RWPE1 (cell line): ENCODE measurements at regions not wholly inside any gene's neighbourhood (a gene's known extent, or its start where the extent isn't known, plus 50 kb on each side); places are given as distances from the start of the nearest gene placed in this dataset.

Source experiments
- CTCF ChIA-PET: fragments of 350-600 bp; sonication (Branson Sonifier 250); formaldehyde crosslinking; extraction: SDS; loops from one replicate; lab custom pipeline; 2021; lab: Yijun Ruan, JAX
- POLR2A ChIA-PET: fragments of 400-600 bp; formaldehyde crosslinking; extraction: SDS; loops from one replicate; lab custom pipeline; 2020; ENCODE audit warnings: antibody characterized with exemption; ENCODE audit not compliant: low non-redundant PET; lab: Yijun Ruan, JAX
- DNase-seq: peaks from one replicate; pipeline ENCODE4 v3.0.0; 2012; ENCODE audit warnings: low spot score
- H3K27ac ChIP-seq: fragments of 450-650 bp; 2 replicates; pipeline ENCODE4 v1.5.1; 2017
- TF ChIP-seq, protein P1 (sequence below): fragments of 450-650 bp; conservative IDR thresholded peaks from 2 replicates; pipeline ENCODE4 v1.5.1; 2017; ENCODE audit warnings: low read depth, mild to moderate bottlenecking

DNA sequence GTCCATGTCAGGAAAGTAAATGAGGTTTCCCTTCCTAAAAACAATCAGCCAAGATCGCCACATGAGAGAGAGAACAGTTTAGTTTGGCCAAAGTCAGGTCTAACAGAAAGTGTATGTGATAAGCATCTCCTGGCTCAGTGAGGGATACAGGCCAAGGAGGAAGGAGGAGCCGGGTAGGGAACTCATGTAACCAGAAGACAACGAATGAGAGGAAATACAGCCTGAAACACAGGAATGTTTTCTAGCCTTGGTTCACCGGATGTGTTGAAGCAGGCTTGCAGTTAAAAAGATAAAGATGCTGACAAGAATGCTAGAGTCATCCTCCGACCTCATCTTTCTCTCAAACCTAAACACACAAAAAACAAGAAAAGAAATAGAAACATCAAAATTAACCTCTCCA lies 283.9 kb upstream of the SIX2 start:
- TF ChIP-seq, protein P1, sequence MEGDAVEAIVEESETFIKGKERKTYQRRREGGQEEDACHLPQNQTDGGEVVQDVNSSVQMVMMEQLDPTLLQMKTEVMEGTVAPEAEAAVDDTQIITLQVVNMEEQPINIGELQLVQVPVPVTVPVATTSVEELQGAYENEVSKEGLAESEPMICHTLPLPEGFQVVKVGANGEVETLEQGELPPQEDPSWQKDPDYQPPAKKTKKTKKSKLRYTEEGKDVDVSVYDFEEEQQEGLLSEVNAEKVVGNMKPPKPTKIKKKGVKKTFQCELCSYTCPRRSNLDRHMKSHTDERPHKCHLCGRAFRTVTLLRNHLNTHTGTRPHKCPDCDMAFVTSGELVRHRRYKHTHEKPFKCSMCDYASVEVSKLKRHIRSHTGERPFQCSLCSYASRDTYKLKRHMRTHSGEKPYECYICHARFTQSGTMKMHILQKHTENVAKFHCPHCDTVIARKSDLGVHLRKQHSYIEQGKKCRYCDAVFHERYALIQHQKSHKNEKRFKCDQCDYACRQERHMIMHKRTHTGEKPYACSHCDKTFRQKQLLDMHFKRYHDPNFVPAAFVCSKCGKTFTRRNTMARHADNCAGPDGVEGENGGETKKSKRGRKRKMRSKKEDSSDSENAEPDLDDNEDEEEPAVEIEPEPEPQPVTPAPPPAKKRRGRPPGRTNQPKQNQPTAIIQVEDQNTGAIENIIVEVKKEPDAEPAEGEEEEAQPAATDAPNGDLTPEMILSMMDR: no peak
- POLR2A ChIA-PET: interaction anchor here (0.7 kb wide), 1 partner anchor 451 kb away, joined by 3 read pairs; no protein-coding TSS in a partner anchor
- DNase-seq: no peak
- H3K27ac ChIP-seq: no peak overlapping the region
- CTCF ChIA-PET: interaction anchor here (0.5 to 0.7 kb wide), 2 partner anchors 49 to 147 kb away, joined by 3 to 4 read pairs; no protein-coding TSS in a partner anchor

- CTCF ChIA-PET: interaction anchor here (0.6 kb wide), 1 partner anchor 20 kb away, joined by 4 read pairs; no protein-coding TSS in a partner anchor
- H3K27ac ChIP-seq: no peak overlapping the region
- POLR2A ChIA-PET: no interaction called here
- TF ChIP-seq, protein P1: no peak
- DNase-seq: no peak
These were observed 282.0 kb upstream of the SIX2 start for GRCh38 chr2:45291296-45291701.

GRCh38 chr2:45289997-45290709 lies 280.9 kb upstream of the SIX2 start:
- ChIA-PET POLR2A (no interaction called here), CTCF (interaction anchor here (0.6 kb wide), 2 partner anchors 103 to 119 kb away, joined by 4 read pairs; no protein-coding TSS in a partner anchor)
- no peak for DNase-seq
- TF ChIP-seq, protein P1: no peak
- no peak overlapping the region for H3K27ac ChIP-seq

DNA sequence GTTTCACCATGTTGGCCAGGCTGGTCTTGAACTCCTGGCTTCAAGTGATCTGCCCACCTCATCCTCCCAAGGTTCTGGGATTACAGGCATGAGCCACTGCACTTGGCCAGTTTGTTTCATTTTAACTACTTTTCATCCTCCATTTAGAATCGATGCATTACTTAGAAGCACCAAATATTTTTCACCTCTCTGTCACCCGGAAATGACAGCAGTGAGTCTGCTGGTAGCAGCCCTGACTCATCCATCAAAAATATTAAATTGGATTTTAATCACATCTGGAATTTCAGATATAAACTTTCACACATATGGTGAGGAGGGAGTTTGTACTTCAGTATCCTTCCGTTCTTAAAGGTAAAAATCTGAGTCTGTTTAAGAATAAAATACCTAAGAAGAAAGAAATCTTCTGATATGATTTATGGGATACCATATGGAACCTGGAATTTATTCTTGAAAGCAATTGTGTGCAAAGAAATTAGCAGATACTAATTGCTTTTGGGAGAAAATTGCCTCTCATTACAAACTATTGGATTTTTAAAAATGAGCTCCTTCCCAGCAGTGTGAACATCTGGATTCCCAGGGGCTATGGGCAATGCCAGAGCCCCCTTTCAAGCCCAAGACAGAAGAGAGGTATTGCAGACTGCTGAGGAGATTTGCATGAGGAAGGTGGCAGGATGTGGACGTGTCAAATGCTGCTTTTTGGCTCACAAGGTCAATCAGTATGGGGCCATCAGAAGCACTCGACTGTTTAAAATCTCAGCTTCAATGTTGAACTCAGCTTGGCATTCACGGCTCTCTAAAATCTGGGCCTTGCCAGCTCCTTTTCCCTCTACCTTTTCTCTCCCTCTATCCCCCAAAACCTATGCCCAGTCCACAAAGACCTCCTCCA lies 279.5 kb upstream of the SIX2 start:
- POLR2A ChIA-PET: no interaction called here
- CTCF ChIA-PET: no interaction called here

GRCh38 chr2:45287045-45287444 lies 277.8 kb upstream of the SIX2 start:
- no peak for DNase-seq
- ChIA-PET CTCF (interaction anchor here (0.7 kb wide), 2 partner anchors 199 to 1688 kb away, joined by 3 to 4 read pairs; no protein-coding TSS in a partner anchor), POLR2A (no interaction called here)
- H3K27ac ChIP-seq: no peak overlapping the region
- TF ChIP-seq, protein P1: no peak

More for the DNA sequence above, 279.5 kb upstream of the SIX2 start:
- no peak overlapping the region for H3K27ac ChIP-seq
- DNase-seq: no peak
- TF ChIP-seq, protein P1: no peak

DNA sequence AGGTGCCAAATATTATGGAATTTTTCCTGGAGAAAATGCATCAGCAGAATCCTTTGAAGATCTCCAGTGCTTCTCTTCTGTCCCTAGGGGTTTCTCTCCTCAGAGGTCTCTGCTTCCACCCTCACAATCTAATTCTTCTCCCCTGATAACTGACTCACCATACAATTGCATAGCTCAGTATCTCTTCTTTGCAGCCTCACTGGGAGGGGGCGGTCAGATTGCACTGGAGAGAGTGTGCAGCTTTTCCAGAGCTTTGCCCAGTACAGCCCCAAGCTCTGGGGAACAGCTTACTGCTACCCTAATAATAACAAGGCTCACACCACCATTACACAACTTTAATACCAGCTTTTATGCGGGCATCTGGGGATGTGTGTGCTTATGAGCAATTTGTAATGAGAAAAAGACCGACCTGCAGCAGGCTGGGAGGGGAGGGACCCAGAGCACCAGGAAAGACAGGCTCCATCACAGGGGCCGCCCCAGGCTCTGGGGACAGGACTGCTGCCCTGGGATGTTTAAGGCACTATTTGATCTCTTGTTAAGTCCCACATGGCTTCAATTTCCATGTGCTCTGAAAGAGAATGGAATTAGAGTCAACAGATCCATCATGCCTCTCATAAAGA lies 276.6 kb upstream of the SIX2 start:
- TF ChIP-seq, protein P1: no peak
- ChIA-PET CTCF (interaction anchor here (0.6 to 1.1 kb wide), 2 partner anchors 299 to 326 kb away, joined by 3 to 4 read pairs; no protein-coding TSS in a partner anchor), POLR2A (no interaction called here)
- H3K27ac ChIP-seq: no peak overlapping the region
- DNase-seq: no peak
